GM12878 (cell line): ENCODE measurements at regions not wholly inside any gene's neighbourhood (a gene's known extent, or its start where the extent isn't known, plus 50 kb on each side); places are given as distances from the start of the nearest gene placed in this dataset.

Source experiments
- ATAC-seq: fragments of 200-7000 bp; cut with Tn5 transposase; 3 replicates; pipeline ENCODE4 v1.9.1; 2020; ENCODE audit warnings: mild to moderate bottlenecking, moderate library complexity
- BruUV-seq: library from RNA; stranded (reverse); fragments of 400-500 nt; replicated peaks from 2 replicates; lab custom pipeline; 2021; lab: Mats Ljungman, UMichigan
- CTCF ChIA-PET: fragments of 300-600 bp; sonication (Branson Sonifier 250); formaldehyde crosslinking; extraction: SDS; loops from one replicate; lab custom pipeline; 2021; ENCODE audit warnings: inconsistent platforms; lab: Yijun Ruan, JAX
- POLR2A ChIA-PET: fragments of 350-600 bp; formaldehyde crosslinking; extraction: SDS; loops from one replicate; lab custom pipeline; 2021; ENCODE audit warnings: inconsistent platforms; lab: Charles Lee
- RAD21 ChIA-PET: fragments of 300-600 bp; sonication (Branson Sonifier 250); formaldehyde crosslinking; loops from one replicate; lab custom pipeline; 2023; ENCODE audit warnings: antibody characterized with exemption; ENCODE audit not compliant: unreplicated experiment; lab: Charles Lee
- SMC1A ChIA-PET: fragments of 300-600 bp; sonication (Branson Sonifier 250); formaldehyde crosslinking; loops from one replicate; lab custom pipeline; 2023; ENCODE audit not compliant: unreplicated experiment, uncharacterized antibody; lab: Charles Lee
- DNase-seq: peaks from one replicate; pipeline ENCODE4 v3.0.0-alpha.2; 2011; ENCODE audit warnings: low read depth, low spot score
- FAIRE-seq: peaks from 3 replicates; lab custom pipeline; 2011; peaks lifted over from hg19 to GRCh38; lab: Jason Lieb, UNC
- H2AFZ ChIP-seq: 2 replicates; pipeline ENCODE4 v1.6.0; 2011; ENCODE audit warnings: low read depth, low read length, control low read depth; ENCODE audit not compliant: control insufficient read depth
- H3K27ac ChIP-seq: 2 replicates; pipeline ENCODE4 v1.5.1; 2011; ENCODE audit warnings: control low read depth; ENCODE audit not compliant: control insufficient read depth, insufficient read depth
- H3K27me3 ChIP-seq, 2 experiments: replicated peaks in 1 of 2; 2 replicates each; pipeline versions ENCODE4 v1.6.0 to v1.6.1; 2011; ENCODE audit warnings: low read length in 1 of 2; ENCODE audit not compliant: control insufficient read depth in 2 of 2, insufficient read depth in 2 of 2
- H3K36me3 ChIP-seq, 2 experiments: 2 replicates each; pipeline ENCODE4 v1.5.1; 2011; ENCODE audit warnings: low read length in 1 of 2; ENCODE audit not compliant: control insufficient read depth in 2 of 2, insufficient read depth in 2 of 2
- H3K4me1 ChIP-seq: 2 replicates; pipeline ENCODE4 v1.6.1; 2011; ENCODE audit warnings: mild to moderate bottlenecking, low read length, moderate library complexity, mixed read lengths; ENCODE audit not compliant: control insufficient read depth, insufficient read depth
- H3K4me2 ChIP-seq: 2 replicates; pipeline ENCODE4 v1.6.0; 2011; ENCODE audit warnings: control low read depth; ENCODE audit not compliant: control insufficient read depth, insufficient read depth
- H3K4me3 ChIP-seq: fragments of 200-600 bp; sonication (generic); 2 replicates; pipeline ENCODE4 v1.5.1; 2016
- H3K79me2 ChIP-seq: 2 replicates; pipeline ENCODE4 v1.6.0; 2011; ENCODE audit warnings: low read length; ENCODE audit not compliant: control insufficient read depth, insufficient read depth
- H3K9ac ChIP-seq: 2 replicates; pipeline ENCODE4 v1.8.0; 2011; ENCODE audit warnings: low read length, control low read depth, mixed read lengths; ENCODE audit not compliant: control insufficient read depth, insufficient read depth
- H3K9me3 ChIP-seq: replicated peaks from 3 replicates; pipeline ENCODE4 v1.5.1; 2011; ENCODE audit warnings: mild to moderate bottlenecking, low read length; ENCODE audit not compliant: control insufficient read depth, insufficient read depth
- H4K20me1 ChIP-seq: 2 replicates; pipeline ENCODE4 v1.6.0; 2011; ENCODE audit not compliant: control insufficient read depth, insufficient read depth
- BRCA1 ChIP-seq: IDR thresholded peaks from 2 replicates; pipeline ENCODE4 v1.6.1; 2011; ENCODE audit warnings: low read depth, low read length, improper control_type of control experiment
- CHD4 ChIP-seq: fragments of 200-600 bp; sonication (generic); IDR thresholded peaks from 2 replicates; pipeline ENCODE4 v1.6.1; 2016; ENCODE audit warnings: mild to moderate bottlenecking
- E2F4 ChIP-seq: IDR thresholded peaks from 2 replicates; pipeline ENCODE4 v1.6.1; 2012; ENCODE audit warnings: low read depth, low read length, improper control_type of control experiment
- HDAC2 ChIP-seq: fragments of 200-600 bp; sonication (generic); IDR thresholded peaks from 2 replicates; pipeline ENCODE4 v1.6.1; 2017
- MEF2B ChIP-seq: fragments of 450-650 bp; IDR thresholded peaks from 2 replicates; pipeline ENCODE4 v1.6.1; 2018; ENCODE audit warnings: mild to moderate bottlenecking, moderate library complexity; ENCODE audit not compliant: partially characterized antibody, poor library complexity, severe bottlenecking
- NFYB ChIP-seq: IDR thresholded peaks from 2 replicates; pipeline ENCODE4 v1.6.1; 2011; ENCODE audit warnings: low read depth, mild to moderate bottlenecking, low read length, improper control_type of control experiment, moderate library complexity; ENCODE audit not compliant: insufficient read depth
- PBX3 ChIP-seq: IDR thresholded peaks from 2 replicates; pipeline ENCODE4 v1.6.1; 2011; ENCODE audit warnings: mild to moderate bottlenecking, low read depth, low read length, moderate library complexity; ENCODE audit not compliant: insufficient replicate concordance
- RAD21 ChIP-seq: IDR thresholded peaks from 2 replicates; pipeline ENCODE4 v1.6.1; 2011; ENCODE audit warnings: mild to moderate bottlenecking, low read depth, low read length, moderate library complexity; ENCODE audit not compliant: insufficient read depth
- RB1 ChIP-seq: fragments of 450-650 bp; formaldehyde crosslinking; IDR thresholded peaks from 2 replicates; pipeline ENCODE4 v1.6.1; 2017; ENCODE audit warnings: mild to moderate bottlenecking, borderline replicate concordance
- TBL1XR1 ChIP-seq: IDR thresholded peaks from 2 replicates; pipeline ENCODE4 v1.6.1; 2012; ENCODE audit warnings: low read depth, low read length, improper control_type of control experiment
- TCF3 ChIP-seq: IDR thresholded peaks from 2 replicates; pipeline ENCODE4 v1.6.1; 2012; ENCODE audit warnings: low read depth, mild to moderate bottlenecking, low read length, borderline replicate concordance; ENCODE audit not compliant: insufficient read depth
- ZBTB33 ChIP-seq: fragments of 450-650 bp; IDR thresholded peaks from 2 replicates; pipeline ENCODE4 v1.6.1; 2017; ENCODE audit warnings: mild to moderate bottlenecking
- ZNF622 ChIP-seq: fragments of 450-650 bp; IDR thresholded peaks from 2 replicates; pipeline ENCODE4 v1.6.1; 2017; ENCODE audit warnings: mild to moderate bottlenecking, inconsistent platforms
- WGBS: methylation state at CpG from one replicate; pipeline ENCODE4 v1.1.6; 2016; ENCODE audit warnings: low lambda C conversion rate; ENCODE audit not compliant: insufficient replicate concordance, insufficient coverage; ENCODE audit errors: missing lambda C conversion rate; 5-methylcytosine and 5-hydroxymethylcytosine counted together
- in situ Hi-C: fragments of 300-500 bp; cut with MboI; formaldehyde crosslinking; loops from 9 replicates; pipeline ENCODE4 v1.14.3; 2018; ENCODE audit warnings: mixed read lengths
- intact Hi-C: fragments of 100-400 bp; cut with micrococcal nuclease; formaldehyde crosslinking; loops from one replicate; pipeline ENCODE4 v1.14.2; 2022; ENCODE audit not compliant: unreplicated experiment
- TF ChIP-seq, protein P1 (sequence below): IDR thresholded peaks from 2 replicates; pipeline ENCODE4 v1.6.1; 2012; ENCODE audit warnings: improper control_type of control experiment, low read depth, low read length; ENCODE audit not compliant: insufficient replicate concordance

DNA sequence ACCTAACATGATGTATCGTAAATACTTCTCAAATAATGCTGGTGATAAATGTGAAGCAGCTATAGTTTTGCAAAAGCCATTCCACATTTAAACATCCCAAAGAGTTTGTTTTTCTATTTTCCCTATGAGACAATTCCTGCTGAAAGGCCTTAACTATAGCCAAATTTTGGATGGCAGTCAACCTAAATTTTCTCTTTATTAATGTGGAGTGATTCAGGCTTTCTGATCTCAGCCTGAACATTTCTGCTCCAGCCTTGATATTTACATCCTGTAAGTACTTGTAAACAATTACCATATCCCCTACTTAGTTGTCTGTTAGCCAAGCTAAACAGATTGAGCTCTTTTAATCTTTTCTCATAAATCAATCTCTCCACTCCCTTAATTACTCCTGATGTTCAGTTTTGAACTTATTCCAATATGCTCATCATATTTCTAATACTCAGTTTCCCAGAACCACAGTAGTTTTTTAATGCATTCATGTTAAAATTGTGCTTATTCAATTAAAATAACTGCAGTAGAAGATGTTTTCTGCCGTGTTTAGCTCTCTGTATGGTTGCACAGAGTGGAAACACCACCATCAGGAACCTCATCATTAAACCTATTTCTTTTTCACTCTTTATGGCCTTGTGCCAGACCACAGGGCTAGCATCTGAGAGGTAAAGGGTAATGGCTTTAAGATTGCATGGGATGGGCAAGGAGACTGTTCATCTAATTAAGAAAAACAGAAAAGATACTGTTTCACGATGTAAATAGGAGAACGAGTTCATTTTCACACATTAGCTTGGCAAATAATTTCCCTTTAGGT is 1235.2 kb upstream of the SLC10A2 start:
- no TSS peak for BruUV-seq
- no peak for TF ChIP-seq TCF3
- no peak for TF ChIP-seq CHD4
- TF ChIP-seq NFYB = no peak
- TF ChIP-seq ZBTB33 = no peak
- TF ChIP-seq RAD21 = no peak
- TF ChIP-seq, protein P1, sequence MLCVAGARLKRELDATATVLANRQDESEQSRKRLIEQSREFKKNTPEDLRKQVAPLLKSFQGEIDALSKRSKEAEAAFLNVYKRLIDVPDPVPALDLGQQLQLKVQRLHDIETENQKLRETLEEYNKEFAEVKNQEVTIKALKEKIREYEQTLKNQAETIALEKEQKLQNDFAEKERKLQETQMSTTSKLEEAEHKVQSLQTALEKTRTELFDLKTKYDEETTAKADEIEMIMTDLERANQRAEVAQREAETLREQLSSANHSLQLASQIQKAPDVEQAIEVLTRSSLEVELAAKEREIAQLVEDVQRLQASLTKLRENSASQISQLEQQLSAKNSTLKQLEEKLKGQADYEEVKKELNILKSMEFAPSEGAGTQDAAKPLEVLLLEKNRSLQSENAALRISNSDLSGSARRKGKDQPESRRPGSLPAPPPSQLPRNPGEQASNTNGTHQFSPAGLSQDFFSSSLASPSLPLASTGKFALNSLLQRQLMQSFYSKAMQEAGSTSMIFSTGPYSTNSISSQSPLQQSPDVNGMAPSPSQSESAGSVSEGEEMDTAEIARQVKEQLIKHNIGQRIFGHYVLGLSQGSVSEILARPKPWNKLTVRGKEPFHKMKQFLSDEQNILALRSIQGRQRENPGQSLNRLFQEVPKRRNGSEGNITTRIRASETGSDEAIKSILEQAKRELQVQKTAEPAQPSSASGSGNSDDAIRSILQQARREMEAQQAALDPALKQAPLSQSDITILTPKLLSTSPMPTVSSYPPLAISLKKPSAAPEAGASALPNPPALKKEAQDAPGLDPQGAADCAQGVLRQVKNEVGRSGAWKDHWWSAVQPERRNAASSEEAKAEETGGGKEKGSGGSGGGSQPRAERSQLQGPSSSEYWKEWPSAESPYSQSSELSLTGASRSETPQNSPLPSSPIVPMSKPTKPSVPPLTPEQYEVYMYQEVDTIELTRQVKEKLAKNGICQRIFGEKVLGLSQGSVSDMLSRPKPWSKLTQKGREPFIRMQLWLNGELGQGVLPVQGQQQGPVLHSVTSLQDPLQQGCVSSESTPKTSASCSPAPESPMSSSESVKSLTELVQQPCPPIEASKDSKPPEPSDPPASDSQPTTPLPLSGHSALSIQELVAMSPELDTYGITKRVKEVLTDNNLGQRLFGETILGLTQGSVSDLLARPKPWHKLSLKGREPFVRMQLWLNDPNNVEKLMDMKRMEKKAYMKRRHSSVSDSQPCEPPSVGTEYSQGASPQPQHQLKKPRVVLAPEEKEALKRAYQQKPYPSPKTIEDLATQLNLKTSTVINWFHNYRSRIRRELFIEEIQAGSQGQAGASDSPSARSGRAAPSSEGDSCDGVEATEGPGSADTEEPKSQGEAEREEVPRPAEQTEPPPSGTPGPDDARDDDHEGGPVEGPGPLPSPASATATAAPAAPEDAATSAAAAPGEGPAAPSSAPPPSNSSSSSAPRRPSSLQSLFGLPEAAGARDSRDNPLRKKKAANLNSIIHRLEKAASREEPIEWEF = no peak
- TF ChIP-seq RB1 = no peak
- TF ChIP-seq MEF2B = no peak
- TF ChIP-seq ZNF622 = no peak
- TF ChIP-seq E2F4 = no peak
- no peak for TF ChIP-seq HDAC2
- no peak for TF ChIP-seq PBX3
- no peak for TF ChIP-seq TBL1XR1
- TF ChIP-seq BRCA1 = no peak

More for the DNA sequence above, 1235.2 kb upstream of the SLC10A2 start:
- 9% methylated on average over 4 of the region's 4 CpGs for WGBS
- ATAC-seq (no peak), DNase-seq (no peak), FAIRE-seq (no peak)
- ChIA-PET POLR2A (no interaction called here), RAD21 (no interaction called here), CTCF (interaction anchor here (0.5 to 1.4 kb wide), 2 partner anchors 12 to 132 kb away, joined by 3 read pairs; no protein-coding TSS in a partner anchor), SMC1A (interaction anchor here (1.1 kb wide), 1 partner anchor 20 kb away, joined by 3 read pairs; no protein-coding TSS in a partner anchor)
- H3K9me3 ChIP-seq = no peaks in the 10 kb centered on the region
- in situ Hi-C loops (no loop called here), intact Hi-C loops (no loop called here)
- no peak overlapping the region for H2AFZ ChIP-seq
- no peak overlapping the region for H3K9ac ChIP-seq
- no peak overlapping the region for H3K4me3 ChIP-seq
- H4K20me1 ChIP-seq = no peaks in the 10 kb centered on the region
- no peaks in the 10 kb centered on the region for H3K27me3 ChIP-seq
- H3K79me2 ChIP-seq = no peaks in the 10 kb centered on the region
- H3K4me1 ChIP-seq = no peaks in the 10 kb centered on the region
- H3K4me2 ChIP-seq = no peak overlapping the region
- H3K27ac ChIP-seq = no peak overlapping the region
- no peaks in the 10 kb centered on the region for H3K36me3 ChIP-seq
